HEK293 (cell line): ENCODE measurements at regions not wholly inside any gene's neighbourhood (a gene's known extent, or its start where the extent isn't known, plus 50 kb on each side); places are given as distances from the start of the nearest gene placed in this dataset.

ENCODE experiments used
- CTCF ChIA-PET: fragments of 350-600 bp; formaldehyde crosslinking; extraction: SDS; loops from one replicate; lab custom pipeline; 2021; ENCODE audit warnings: antibody characterized with exemption; lab: Yijun Ruan, JAX
- POLR2A ChIA-PET: fragments of 300-600 bp; formaldehyde crosslinking; extraction: SDS; loops from one replicate; lab custom pipeline; 2020; ENCODE audit warnings: antibody characterized with exemption, inconsistent platforms; lab: Yijun Ruan, JAX
- H3K27ac ChIP-seq: fragments of 200-500 bp; sonication (Bioruptor generic); 2 replicates; pipeline ENCODE4 v1.5.1; 2014; ENCODE audit warnings: low read depth, low read length, control low read depth, inconsistent platforms; ENCODE audit errors: extremely low read depth
- H3K36me3 ChIP-seq, 2 experiments: fragments of 200-500 bp in 1 of 2; sonication (Bioruptor generic) in 1 of 2; 1 replicate in 1 of 2; 2 replicates in 1 of 2; pipeline ENCODE4 v1.5.1; 2014 to 2017; ENCODE audit warnings: inconsistent platforms in 2 of 2, low read length in 2 of 2; ENCODE audit not compliant: control insufficient read depth in 2 of 2, insufficient read depth in 1 of 2
- H3K4me1 ChIP-seq: fragments of 200-500 bp; sonication (Bioruptor generic); 2 replicates; pipeline ENCODE4 v1.5.1; 2014; ENCODE audit warnings: mild to moderate bottlenecking, low read length, inconsistent platforms; ENCODE audit not compliant: control insufficient read depth, insufficient read depth
- H3K4me3 ChIP-seq: 2 replicates; pipeline ENCODE4 v1.5.1; 2011; ENCODE audit warnings: low read depth, mild to moderate bottlenecking, control low read depth, low read length, moderate library complexity
- H3K9me3 ChIP-seq: fragments of 200-500 bp; sonication (Bioruptor generic); 2 replicates; pipeline ENCODE4 v1.5.1; 2014; ENCODE audit warnings: low read depth, low read length, inconsistent platforms; ENCODE audit not compliant: control insufficient read depth, insufficient read depth
- CTCF ChIP-seq: fragments of 450-650 bp; formaldehyde crosslinking; IDR thresholded peaks from 2 replicates; pipeline ENCODE4 v1.5.1; 2016; ENCODE audit warnings: missing biosample characterization, missing genetic modification characterization
- FEZF1 ChIP-seq: fragments of 450-650 bp; formaldehyde crosslinking; IDR thresholded peaks from 2 replicates; pipeline ENCODE4 v1.5.1; 2016; ENCODE audit warnings: missing biosample characterization, missing genetic modification characterization
- PRDM10 ChIP-seq: fragments of 450-650 bp; formaldehyde crosslinking; IDR thresholded peaks from 2 replicates; pipeline ENCODE4 v1.5.1; 2016; ENCODE audit warnings: missing biosample characterization, missing genetic modification characterization
- PRDM2 ChIP-seq: fragments of 450-650 bp; formaldehyde crosslinking; IDR thresholded peaks from 2 replicates; pipeline ENCODE4 v1.5.1; 2016; ENCODE audit warnings: missing biosample characterization, missing genetic modification characterization, borderline replicate concordance
- SCRT2 ChIP-seq: fragments of 450-650 bp; formaldehyde crosslinking; IDR thresholded peaks from 2 replicates; pipeline ENCODE4 v1.5.1; 2016; ENCODE audit warnings: missing biosample characterization, missing genetic modification characterization
- TRIM28 ChIP-seq: IDR thresholded peaks from 2 replicates; pipeline ENCODE4 v1.6.1; 2011; ENCODE audit warnings: low read length, control low read depth, borderline replicate concordance
- ZNF133 ChIP-seq: fragments of 450-650 bp; formaldehyde crosslinking; IDR thresholded peaks from 2 replicates; pipeline ENCODE4 v1.5.1; 2016; ENCODE audit warnings: missing biosample characterization, missing genetic modification characterization
- ZNF239 ChIP-seq: fragments of 450-650 bp; formaldehyde crosslinking; IDR thresholded peaks from 2 replicates; pipeline ENCODE4 v1.5.1; 2016; ENCODE audit warnings: missing biosample characterization, missing genetic modification characterization
- ZNF266 ChIP-seq: fragments of 450-650 bp; formaldehyde crosslinking; IDR thresholded peaks from 2 replicates; pipeline ENCODE4 v1.5.1; 2016; ENCODE audit warnings: missing biosample characterization, missing genetic modification characterization, low read depth
- ZNF274 ChIP-seq, 2 experiments: fragments of 200-500 bp in 1 of 2; fragments of 450-650 bp in 1 of 2; sonication (Bioruptor generic) in 1 of 2; formaldehyde crosslinking in 1 of 2; IDR thresholded peaks; 2 replicates each; pipeline versions ENCODE4 v1.5.1 to v1.6.1; 2014 to 2016; ENCODE audit warnings: borderline replicate concordance in 1 of 2, inconsistent platforms in 1 of 2, low read length in 1 of 2, missing biosample characterization in 1 of 2, missing genetic modification characterization in 1 of 2
- ZNF324 ChIP-seq: fragments of 450-650 bp; formaldehyde crosslinking; IDR thresholded peaks from 2 replicates; pipeline ENCODE4 v1.5.1; 2016; ENCODE audit warnings: missing biosample characterization, missing genetic modification characterization
- ZNF362 ChIP-seq: fragments of 450-650 bp; formaldehyde crosslinking; IDR thresholded peaks from 2 replicates; pipeline ENCODE4 v1.5.1; 2016; ENCODE audit warnings: missing biosample characterization, missing genetic modification characterization
- ZNF423 ChIP-seq: fragments of 450-650 bp; formaldehyde crosslinking; IDR thresholded peaks from 2 replicates; pipeline ENCODE4 v1.5.1; 2016; ENCODE audit warnings: missing biosample characterization, missing genetic modification characterization
- ZNF555 ChIP-seq: fragments of 450-650 bp; formaldehyde crosslinking; conservative IDR thresholded peaks from 2 replicates; pipeline ENCODE4 v1.5.1; 2017; ENCODE audit warnings: missing biosample characterization, mild to moderate bottlenecking, missing genetic modification characterization, inconsistent platforms
- ZNF623 ChIP-seq: fragments of 450-650 bp; formaldehyde crosslinking; IDR thresholded peaks from 2 replicates; pipeline ENCODE4 v1.5.1; 2016; ENCODE audit warnings: missing biosample characterization, missing genetic modification characterization
- ZNF639 ChIP-seq: fragments of 450-650 bp; formaldehyde crosslinking; IDR thresholded peaks from 2 replicates; pipeline ENCODE4 v1.5.1; 2016; ENCODE audit warnings: missing biosample characterization, missing genetic modification characterization
- ZNF654 ChIP-seq: fragments of 450-650 bp; formaldehyde crosslinking; IDR thresholded peaks from 2 replicates; pipeline ENCODE4 v1.5.1; 2016; ENCODE audit warnings: low read depth, missing biosample characterization, missing genetic modification characterization

GRCh38 chr6:8707956-8708772 lies 272.8 kb upstream of the SLC35B3 start:
- no peaks in the 10 kb centered on the region for H3K9me3 ChIP-seq
- H3K36me3 ChIP-seq = no peaks in the 10 kb centered on the region
- TF ChIP-seq CTCF (tag by site-specific recombination) (peak; percentile 53; the same call in 1 of the 2 replicates), ZNF623 (tag by site-specific recombination) (no peak), ZNF639 (no peak), ZNF423 (tag by site-specific recombination) (no peak), SCRT2 (0 out of 2 replicates have a peak, but pooled peaks have one; percentile 16), ZNF266 (tag by site-specific recombination) (no peak), ZNF555 (tag by site-specific recombination) (no peak), TRIM28 (0 out of 2 replicates have a peak, but pooled peaks have one; percentile 42), ZNF239 (tag by site-specific recombination) (no peak), PRDM10 (tag by site-specific recombination) (no peak), ZNF654 (tag by site-specific recombination) (peak; percentile 89), ZNF133 (tag by site-specific recombination) (no peak), ZNF362 (tag by site-specific recombination) (0 out of 2 replicates have a peak, but pooled peaks have one; percentile 68), ZNF324 (no peak), FEZF1 (0 out of 2 replicates have a peak, but pooled peaks have one; percentile 8), ZNF274 (IDR thresholded peaks at IDR 0.05; ENCODE audit: low read length) (no peak), ZNF274 (tag by site-specific recombination; IDR thresholded peaks at IDR 0.05; ENCODE audit: borderline replicate concordance) (no peak), PRDM2 (no peak)
- peak overlapping the region; percentile 13; the same call in 1 of the 2 replicates for H3K4me3 ChIP-seq
- ChIA-PET CTCF (interaction anchor here (0.6 to 3.3 kb wide), 24 partner anchors 8 to 1726 kb away, joined by 3 to 17 read pairs (median 4); no protein-coding TSS in a partner anchor), POLR2A (no interaction called here)
- H3K27ac ChIP-seq = no peak overlapping the region
- H3K4me1 ChIP-seq = peaks cover 6% of the 10 kb centered on the region; the same call in 1 of the 2 replicates
